ENCODE measurements at regions not wholly inside any gene's neighbourhood (a gene's known extent, or its start where the extent isn't known, plus 50 kb on each side); places are given as distances from the start of the nearest gene placed in this dataset.

DNA sequence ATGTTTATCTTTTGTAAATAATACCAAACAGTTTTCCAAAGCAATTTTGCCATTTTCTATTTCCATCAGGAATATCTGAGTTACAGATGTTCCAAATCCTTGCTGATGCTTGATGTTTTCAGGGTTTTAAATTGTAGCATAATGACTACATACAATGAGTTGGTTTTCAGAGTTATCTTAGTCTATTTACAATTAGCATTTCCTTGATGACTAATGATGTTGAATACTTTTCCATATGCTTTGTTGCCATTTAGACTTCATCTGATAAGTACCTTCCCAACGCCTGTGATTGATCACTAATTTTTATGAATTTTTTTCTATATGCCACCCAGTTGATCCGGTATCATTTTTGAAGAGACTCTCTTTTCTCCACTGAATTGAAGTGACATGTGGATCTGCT is 102.3 kb downstream of the SLC25A46 start:
- no peaks in the 10 kb centered on the region for H3K27me3 ChIP-seq
- H3K36me3 ChIP-seq: no peaks in the 10 kb centered on the region
- H3K4me3 ChIP-seq: no peak overlapping the region
- no peaks in the 10 kb centered on the region for H3K9me3 ChIP-seq
- TF ChIP-seq CTCF (IDR thresholded peaks at IDR 0.05): no peak
- no peaks in the 10 kb centered on the region for H3K4me1 ChIP-seq
- intact Hi-C loops (cut with DNase I): no loop called here
- H3K27ac ChIP-seq: no peak overlapping the region
- DNase-seq: no peak
- no peak overlapping the region for H3K9ac ChIP-seq (ENCODE audit: low read depth in 2 of 2, low read length in 2 of 2)

- intact Hi-C loops (cut with DNase I): no loop called here
- Histone ChIP-seq H3K27me3 (no peaks in the 10 kb centered on the region), H3K9me3 (no peaks in the 10 kb centered on the region), H3K4me3 (no peak overlapping the region), H3K27ac (no peak overlapping the region), H3K36me3 (no peaks in the 10 kb centered on the region), H3K4me1 (no peaks in the 10 kb centered on the region), H3K9ac (ENCODE audit: low read depth in 2 of 2, low read length in 2 of 2) (no peak overlapping the region)
- no peak for DNase-seq
- TF ChIP-seq CTCF (IDR thresholded peaks at IDR 0.05): no peak
Measured at GRCh38 chr5:110842948-110843347, 104.1 kb downstream of the SLC25A46 start.

- TF ChIP-seq CTCF (IDR thresholded peaks at IDR 0.05): no peak
- H3K27ac ChIP-seq: no peak overlapping the region
- H3K9me3 ChIP-seq: no peaks in the 10 kb centered on the region
- DNase-seq: no peak
- no peak overlapping the region for H3K9ac ChIP-seq (ENCODE audit: low read depth in 2 of 2, low read length in 2 of 2)
- H3K4me3 ChIP-seq: no peak overlapping the region
- H3K4me1 ChIP-seq: no peaks in the 10 kb centered on the region
- intact Hi-C loops (cut with DNase I): no loop called here
- no peaks in the 10 kb centered on the region for H3K27me3 ChIP-seq
- H3K36me3 ChIP-seq: no peaks in the 10 kb centered on the region
Measured at GRCh38 chr5:110844251-110844650, 105.4 kb downstream of the SLC25A46 start.

DNA sequence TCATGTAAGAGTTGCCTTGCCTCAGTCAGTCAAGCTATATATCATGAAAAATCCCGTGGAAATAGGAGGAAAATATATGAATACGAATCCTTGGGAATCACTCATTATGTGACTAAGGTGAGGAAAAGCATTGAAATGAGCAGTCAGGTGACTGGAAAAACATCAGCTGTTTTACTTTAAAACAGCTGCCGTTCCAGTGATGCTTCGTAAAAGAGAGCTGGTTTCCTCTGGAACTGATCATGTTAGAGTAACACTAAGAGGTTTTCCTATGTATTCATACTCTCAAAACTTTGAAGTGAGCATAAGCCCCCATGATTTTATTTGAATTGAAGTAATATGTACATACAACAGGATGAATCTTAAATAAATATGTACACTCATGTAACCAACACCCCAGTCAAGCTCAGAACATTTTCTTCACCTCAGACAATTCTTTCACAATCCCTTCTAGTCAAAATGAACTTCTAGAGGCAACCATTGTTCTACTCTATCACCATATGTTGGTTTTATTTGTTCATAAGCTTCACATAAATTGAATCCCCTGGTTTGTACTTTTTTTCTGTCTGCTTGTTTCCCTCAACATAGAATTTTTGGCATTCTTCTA is 107.7 kb downstream of the SLC25A46 start:
- Histone ChIP-seq H3K9ac (ENCODE audit: low read depth in 2 of 2, low read length in 2 of 2) (no peak overlapping the region), H3K27me3 (no peaks in the 10 kb centered on the region), H3K36me3 (no peaks in the 10 kb centered on the region), H3K4me1 (no peaks in the 10 kb centered on the region), H3K27ac (no peak overlapping the region), H3K4me3 (no peak overlapping the region), H3K9me3 (no peaks in the 10 kb centered on the region)
- no peak for DNase-seq
- TF ChIP-seq CTCF (IDR thresholded peaks at IDR 0.05): no peak
- intact Hi-C loops (cut with DNase I): no loop called here

DNA sequence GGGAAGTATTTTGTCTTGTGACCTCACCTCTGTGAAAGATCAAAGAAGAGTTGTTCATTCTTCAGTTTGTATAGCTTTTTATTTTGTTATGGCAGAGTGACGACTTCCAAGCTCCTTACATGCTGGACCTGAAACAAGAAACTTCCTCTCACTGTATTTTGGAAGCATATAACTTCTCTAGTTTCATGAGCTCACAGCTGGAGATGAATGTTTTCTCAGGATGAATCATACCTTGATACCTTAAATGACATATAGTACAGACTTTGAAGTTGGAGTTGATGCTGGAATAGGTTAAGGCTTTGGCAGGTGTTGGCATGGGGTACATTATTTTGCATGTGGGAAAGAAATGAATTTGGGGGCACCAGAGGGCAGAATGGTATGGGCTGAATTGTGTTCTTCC is 112.5 kb downstream of the SLC25A46 start:
- H3K9me3 ChIP-seq: no peaks in the 10 kb centered on the region
- H3K36me3 ChIP-seq: no peaks in the 10 kb centered on the region
- no peaks in the 10 kb centered on the region for H3K4me1 ChIP-seq
- H3K27me3 ChIP-seq: no peaks in the 10 kb centered on the region
- no peak overlapping the region for H3K27ac ChIP-seq
- intact Hi-C loops (cut with DNase I): no loop called here
- no peak overlapping the region for H3K9ac ChIP-seq (ENCODE audit: low read depth in 2 of 2, low read length in 2 of 2)
- no peak for DNase-seq
- TF ChIP-seq CTCF (IDR thresholded peaks at IDR 0.05): no peak
- H3K4me3 ChIP-seq: no peak overlapping the region

Measured in colonic mucosa (tissue), 4 donors.